Esophagus mucosa (tissue), 1 donor: ENCODE measurements at regions not wholly inside any gene's neighbourhood (a gene's known extent, or its start where the extent isn't known, plus 50 kb on each side); places are given as distances from the start of the nearest gene placed in this dataset.
A peak's percentile ranks its signal among the peaks of the same experiment; 100 is the strongest.
"Not testable (repeated sequence)": the region's sequence is repeated elsewhere in the genome, so short reads cannot be mapped to it uniquely, and the experiment has no call there.

Experiments
- ATAC-seq: fragments of 200-7000 bp; cut with Tn5 transposase; one replicate; pipeline ENCODE4 v1.9.1; 2020
- donor health status: DM: yes; HTN: yes; CAD: no.

DNA sequence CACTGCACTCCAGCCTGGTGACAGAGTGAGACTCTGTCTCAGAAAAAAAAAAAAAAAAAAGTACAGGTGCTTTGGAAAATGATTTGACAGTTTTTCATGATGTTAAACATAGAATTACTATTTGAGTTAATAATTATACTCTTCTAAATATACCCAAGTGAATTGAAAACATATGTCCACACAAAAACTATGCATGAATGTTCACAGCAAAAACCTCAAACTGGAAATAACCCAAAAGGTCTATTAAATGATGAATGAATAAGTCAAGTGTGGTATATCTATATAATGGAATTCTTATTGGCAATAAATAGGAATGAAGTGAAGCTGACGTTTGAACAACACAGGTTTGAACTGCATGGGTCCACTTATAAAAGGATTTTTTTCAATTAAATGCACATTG lies 207.2 kb upstream of the DAB2 start:
- ATAC-seq, result no peak

DNA sequence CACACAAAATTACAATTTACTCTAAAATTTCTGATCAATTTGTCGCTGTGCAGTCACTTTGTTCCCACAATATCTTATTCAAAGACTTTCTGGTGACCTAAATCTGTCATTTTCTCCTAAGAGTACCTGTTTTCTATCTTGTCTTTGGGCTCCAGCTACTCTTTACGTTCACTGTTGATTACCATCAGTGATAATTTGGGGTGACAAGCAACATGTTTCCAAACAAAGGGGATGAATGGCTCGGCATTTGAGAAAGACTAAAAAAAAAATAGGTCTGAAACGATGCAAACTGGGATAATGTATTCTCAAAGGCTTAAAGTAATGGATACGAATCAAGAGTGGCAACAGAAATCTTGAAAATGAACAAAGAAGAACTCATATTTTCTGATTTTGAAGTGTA lies 205.2 kb upstream of the DAB2 start:
- ATAC-seq, result no peak

DNA sequence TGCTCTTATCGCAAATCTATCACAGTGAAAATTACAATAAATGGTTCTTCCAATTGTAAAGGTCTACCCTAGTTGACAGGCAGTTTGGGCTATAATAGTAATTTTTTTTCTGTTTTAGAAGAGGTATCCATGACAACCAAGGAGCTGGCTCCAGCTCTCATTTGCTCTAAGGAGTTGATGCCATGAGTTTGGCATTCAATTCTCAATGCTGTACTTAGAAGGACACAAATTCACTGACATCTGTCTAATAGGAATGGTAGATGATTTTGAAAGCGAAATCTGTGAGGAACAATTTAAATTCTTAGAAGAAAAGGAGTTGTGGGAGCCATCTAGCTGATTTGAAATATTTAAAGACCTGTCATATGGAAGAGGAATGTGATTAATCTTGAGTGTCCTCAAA lies 203.6 kb upstream of the DAB2 start:
- no peak for ATAC-seq

DNA sequence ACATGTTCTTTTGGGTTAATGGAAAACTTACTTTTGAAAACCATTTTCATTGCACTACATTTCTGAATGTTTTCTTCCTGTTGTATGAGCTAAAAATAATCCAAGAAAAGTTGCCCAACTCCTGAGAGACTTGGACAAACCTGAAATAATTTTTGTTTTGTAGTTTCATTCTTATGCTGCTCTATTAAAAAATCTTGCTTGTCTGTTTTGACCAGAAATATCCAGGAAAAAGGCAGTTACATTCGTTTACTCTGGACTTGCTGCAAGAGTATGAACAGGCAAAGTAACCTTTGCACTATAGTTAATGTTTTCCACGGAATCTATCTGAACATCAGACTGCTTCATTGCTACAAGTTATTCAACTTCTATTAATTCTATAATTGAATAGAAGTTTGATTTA lies 200.1 kb upstream of the DAB2 start:
- no peak for ATAC-seq

DNA sequence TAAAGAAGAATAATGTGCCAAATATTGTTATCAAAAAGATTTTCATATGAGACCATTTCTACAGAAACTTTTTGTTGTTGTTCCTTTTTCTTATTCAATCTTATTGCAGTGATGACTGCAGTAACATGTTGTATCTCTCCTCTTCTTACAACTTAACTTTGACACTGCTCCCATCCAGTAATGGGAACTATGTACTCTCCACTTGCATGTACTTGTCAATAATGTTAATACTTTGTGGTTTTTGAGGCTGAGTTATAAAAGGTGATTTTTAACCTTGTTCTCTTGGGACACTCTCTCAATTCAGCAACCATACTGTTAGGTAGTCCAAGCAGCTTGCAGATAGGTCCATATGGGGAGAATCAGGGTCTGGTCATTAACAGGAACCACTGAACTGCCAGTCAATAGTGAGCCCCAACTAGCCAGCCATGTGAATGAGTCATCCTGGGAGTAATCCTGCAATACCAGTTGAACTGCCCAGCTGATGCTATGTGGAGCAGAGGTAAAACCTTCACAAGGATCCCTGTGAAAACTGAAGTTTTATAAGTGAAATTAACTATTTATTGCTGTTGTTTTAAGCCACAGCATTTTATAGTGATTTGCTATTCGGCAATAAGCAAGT lies 199.6 kb upstream of the DAB2 start:
- ATAC-seq, result peak; percentile 96

DNA sequence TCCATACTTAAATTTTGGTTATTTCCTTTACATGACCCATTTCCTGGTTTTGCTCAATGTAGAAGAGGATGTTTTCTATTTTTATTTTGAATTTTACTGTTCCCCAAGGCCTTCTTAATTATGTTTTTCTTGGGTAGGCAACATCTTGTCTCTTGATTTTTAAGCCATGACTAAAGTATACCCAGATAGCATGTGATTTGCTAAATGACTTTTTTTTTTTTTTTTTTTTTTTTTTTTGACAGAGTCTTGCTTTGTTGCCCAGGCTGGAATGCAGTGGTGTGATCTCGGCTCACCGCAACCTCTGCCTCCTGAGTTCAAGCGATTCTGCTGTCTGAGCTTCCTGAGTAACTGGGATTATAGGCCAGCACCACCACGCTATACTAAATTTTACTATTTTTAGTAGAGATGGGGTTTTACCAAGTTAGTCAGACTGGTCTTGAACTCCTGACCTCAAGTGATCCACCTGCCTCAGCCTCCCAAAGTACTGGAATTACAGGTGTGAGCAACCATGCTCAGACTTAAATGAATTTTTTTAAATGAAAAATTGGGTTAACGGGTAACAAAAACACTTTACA lies 198.6 kb upstream of the DAB2 start:
- peak; percentile 54 for ATAC-seq

DNA sequence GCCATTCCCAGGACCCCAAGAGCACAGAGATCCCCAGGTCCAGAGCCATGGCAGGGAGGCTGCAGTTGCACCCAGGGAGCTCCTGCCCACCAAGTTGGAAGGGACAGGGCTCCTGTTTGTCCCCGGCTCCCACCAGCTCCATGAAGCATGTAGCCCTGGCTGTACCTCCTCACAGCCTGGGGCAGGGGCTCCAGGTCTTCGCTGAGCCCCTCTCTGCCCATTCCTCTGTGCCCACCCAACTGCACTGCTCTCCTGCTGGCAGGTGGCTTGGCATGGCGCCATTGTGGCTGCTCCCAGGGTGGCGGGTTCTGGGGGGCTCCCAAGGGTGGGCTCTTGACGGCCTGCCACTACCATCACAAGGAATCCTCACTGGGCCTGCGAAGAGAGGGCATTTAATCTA lies 197.5 kb upstream of the DAB2 start:
- no peak for ATAC-seq

DNA sequence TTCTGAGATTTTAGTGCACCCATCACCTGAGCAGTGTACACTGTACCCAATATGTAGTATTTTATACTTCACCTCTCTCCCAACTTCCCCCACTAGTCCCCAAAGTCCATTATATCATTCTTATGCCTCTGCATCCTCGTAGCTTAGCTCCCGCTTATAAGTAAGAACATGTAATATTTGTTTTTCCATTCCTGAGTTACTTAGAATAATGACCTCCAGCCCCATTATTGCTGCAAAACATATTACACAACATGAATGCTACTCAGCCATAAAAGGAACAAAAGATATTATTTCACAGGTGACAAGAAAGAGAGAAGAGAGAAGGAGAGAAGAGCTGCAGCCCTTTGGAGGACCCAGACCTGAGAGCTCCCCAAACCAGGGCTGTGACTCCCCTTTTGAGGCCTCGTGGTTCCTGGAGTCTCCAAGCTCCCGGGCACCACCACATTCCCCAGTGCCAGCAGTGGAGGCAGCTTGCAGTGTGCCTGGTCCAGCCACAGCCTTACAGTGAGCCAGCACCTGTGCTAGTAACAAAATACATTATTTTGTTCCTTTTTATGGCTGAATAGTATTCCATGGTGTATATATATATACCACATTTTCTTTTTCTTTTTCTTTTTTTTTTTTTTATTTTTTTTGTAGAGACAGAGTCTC lies 194.5 kb upstream of the DAB2 start:
- no peak for ATAC-seq

DNA sequence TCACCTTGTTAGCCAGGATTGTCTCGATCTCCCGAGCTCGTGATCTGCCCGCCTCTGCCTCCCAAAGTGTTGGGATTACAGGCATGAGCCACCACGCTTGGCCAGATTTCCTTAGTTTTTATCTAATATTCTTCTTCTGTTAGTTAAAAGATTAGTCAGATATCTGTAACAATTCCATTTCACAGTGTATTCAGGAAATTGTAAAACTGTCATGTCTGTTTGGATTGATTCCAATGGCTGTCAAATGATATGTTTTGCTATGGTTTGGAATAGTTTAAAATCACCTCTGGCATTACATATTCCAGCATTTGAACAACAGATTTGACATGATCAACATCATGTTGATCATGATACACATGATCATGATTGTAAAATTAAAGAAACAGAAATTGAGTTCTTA lies 193.6 kb upstream of the DAB2 start:
- ATAC-seq, result no peak

DNA sequence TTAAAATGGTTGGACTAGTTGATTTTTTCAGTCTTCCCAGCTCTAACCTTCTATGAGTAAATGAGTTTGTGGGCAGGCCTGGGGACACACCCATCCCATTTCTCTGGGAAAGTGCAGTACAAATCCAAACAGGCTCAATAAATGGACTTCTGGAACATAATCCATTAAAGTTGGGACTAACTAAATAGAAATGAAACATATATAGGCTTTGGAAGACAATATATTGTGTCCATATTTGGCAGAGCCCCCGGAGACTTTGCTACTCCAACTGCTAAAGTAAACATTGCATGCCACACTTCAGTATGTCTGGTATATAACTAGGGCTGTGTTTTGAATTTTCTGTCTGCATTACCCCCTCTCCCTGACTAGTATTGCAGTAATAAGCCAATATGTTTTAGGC lies 191.4 kb upstream of the DAB2 start:
- no peak for ATAC-seq

DNA sequence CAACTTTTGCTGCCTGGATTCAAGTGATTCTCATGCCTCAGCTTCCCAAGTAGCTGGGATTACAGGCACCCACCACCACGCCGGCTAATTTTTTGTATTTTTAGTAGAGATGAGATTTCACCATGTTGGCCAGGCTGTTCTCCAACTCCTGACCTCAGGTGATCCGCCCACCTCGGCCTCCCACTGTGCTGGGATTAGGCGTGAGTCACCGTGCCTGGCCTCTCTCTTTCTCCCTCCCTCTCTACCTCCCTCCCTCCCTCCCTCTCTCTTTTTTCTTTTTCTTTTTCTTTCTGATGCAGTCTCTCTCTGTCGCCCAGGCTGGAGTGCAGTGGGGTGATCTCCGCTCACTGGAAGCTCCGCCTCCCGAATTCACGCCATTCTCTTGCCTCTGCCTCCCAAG lies 186.3 kb upstream of the DAB2 start:
- ATAC-seq, result not testable (repeated sequence)

DNA sequence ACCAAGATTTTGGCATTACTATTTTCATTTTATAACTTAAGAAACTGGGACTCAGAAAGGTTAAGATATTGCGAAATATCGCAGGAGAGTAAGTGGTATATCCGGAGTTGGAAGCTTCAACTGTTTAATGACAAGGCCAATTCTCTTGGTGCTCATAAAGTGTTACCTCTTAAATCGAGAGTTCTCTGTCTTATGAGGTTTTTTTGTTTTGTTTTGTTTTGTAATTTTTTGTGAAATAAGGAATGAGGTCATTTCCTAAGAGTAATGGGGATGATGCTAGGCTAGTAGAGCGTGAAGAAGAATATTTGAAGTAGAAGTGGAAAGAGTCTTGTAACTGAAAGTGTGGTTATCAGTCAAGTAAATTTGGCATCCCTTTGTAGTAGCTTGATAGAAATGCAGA lies 183.2 kb upstream of the DAB2 start:
- ATAC-seq, result no peak

DNA sequence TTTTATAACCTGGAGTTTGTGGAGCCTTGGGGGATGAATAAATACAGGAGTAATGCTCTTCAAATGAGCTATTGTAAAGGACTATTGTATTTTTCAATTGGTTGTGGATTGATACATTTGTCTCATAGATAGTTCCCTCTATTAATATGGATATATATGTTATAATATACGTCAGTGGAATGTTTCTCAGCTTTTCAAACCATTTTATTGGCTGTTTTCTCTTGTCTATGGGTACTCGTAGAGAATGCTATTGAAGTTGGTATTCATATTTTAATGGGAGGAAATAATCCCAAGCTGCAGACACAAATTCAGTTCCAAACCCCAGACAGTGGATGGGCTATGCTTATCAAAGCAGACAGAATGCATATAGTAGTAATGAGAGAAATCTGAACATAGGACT lies 181.8 kb upstream of the DAB2 start:
- no peak for ATAC-seq

DNA sequence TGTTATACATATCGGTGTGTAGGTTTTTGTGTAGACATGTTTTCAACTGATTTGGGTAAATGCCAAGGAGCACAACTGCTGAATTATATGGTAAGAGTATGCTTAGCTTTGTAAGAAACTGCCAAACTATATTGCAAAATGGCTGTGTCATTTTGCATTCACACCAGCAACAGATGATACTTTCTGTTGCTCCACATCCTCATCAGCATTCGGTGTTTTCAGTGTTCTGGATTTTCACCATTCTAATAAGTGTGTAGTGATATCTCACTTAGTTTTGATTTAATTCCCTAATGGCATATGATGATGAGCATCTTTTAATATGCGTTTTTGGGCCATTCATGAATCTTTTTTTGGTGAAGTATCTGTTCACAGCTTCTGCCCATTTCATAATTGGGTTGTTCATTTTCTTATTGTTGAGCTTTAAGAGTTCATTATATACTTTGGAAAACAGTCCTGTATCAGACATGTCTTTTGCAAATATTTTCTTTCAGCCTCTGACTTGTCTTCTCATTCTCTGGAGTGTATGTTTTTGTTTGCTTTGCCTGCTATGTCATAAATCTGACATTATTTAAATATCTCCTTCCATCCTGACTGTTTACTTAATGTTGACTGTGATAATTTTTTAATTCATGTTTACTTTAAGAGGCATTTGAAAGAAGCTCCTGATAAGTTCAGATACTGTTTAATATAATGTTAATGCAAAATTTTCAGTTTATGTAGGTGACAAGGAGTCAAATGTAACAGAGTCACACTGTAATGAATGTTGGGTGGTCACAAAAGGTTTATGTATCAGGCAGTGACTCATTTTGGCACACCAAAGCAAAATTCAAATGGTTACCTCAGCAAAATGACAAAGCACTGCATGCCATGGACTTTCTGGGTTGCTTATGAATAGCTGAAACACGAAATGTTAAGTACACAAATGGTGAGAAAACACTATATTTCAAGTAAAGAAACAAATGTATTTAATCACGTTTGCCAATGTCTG lies 181.1 kb upstream of the DAB2 start:
- no peak for ATAC-seq

DNA sequence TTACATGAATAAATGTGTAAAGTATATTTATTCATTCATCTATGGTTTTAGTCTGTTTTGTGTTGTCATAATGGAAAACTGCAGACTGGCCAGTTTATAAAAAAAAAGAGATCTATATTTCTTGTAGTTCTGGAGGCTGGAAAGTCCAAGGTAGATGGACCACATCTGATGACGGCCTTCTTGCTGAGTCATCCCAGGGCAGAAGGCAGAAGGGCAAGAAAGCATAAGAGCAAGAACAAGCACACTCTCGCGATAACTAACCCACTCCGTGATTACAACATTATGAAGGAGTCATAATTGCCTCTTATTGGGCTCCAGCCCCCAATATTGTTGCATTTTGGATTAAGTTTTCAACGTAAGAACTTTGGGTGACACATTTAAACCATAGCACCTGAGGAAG lies 180.4 kb upstream of the DAB2 start:
- no peak for ATAC-seq

DNA sequence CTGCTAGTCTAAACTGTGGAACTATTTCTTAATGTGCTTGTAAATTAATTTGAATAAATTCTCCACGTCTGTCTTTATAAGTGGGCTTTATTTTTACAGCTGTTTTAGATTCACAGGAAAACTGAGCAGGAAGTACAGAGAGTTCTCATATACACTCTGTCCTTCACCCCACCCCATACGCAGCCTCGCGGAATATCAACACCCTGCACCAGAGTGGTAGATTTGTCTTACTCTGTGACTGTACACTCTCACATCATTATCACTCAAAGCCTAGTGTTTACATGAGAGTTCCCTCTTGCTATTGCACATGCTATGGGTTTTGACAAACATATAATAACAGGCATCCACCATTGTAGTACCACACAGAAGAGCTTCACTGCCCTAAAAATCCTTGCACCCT lies 179.7 kb upstream of the DAB2 start:
- ATAC-seq, result no peak

DNA sequence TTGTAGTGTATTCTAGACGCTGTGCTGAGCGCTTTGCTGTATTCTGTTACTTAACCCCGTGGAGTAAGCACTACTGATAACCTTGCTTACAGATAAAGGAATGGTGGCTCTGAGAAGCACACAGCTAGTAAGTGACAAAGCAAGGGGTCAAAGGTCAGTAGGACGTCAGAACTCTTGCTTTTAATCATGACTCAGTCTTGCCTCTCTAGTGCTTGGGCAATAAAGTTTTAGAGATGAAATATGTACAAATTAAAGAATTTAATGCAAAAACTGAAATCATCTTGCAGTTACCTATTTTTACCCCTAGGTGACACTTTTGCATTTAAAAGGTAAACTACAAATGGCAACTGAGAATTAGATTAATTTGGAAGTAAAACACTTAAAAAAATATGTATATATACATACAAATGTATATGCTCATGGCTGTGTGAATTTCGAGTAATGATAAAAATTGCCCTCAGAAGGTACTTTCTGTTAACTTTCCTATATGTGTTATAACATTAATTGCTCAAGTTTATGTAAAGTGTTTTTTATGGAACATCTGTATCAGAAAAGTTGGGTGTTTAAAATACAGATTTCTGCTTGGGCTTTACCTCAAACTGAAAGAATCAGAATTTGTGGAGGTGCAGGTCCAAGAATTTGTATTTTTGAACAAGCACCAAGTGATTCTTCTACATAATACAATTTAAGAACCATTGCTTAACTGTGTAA lies 175.1 kb upstream of the DAB2 start:
- ATAC-seq, result peak; percentile 25

DNA sequence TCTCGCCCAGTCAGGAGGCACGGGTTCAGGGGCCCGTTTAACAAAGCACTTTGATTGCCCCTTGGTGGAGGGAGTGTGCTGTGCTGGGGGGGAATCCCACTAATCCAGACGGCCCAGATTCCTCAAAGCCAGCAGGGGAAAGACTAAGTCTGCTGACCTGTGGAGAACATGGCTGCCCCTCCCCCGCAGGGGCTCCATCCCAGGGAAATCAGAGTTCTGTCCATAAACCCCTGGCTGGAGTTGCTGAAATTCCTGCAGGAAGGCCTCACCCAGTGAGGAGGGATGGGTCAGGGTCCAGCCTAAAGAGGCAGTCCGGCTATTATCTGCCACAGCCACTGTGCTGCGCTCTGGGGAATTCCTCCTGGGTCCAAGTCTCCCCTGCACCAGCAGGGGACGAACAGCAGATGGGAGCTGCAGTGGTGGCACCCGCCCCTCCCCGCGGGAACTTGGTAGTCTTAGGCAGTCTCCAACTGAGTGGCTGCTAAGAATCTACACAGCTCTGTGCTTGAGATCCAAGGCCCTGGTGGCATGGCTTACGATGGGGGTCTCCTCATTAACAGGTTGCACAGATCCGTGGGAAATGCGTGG lies 174.0 kb upstream of the DAB2 start:
- no peak for ATAC-seq

DNA sequence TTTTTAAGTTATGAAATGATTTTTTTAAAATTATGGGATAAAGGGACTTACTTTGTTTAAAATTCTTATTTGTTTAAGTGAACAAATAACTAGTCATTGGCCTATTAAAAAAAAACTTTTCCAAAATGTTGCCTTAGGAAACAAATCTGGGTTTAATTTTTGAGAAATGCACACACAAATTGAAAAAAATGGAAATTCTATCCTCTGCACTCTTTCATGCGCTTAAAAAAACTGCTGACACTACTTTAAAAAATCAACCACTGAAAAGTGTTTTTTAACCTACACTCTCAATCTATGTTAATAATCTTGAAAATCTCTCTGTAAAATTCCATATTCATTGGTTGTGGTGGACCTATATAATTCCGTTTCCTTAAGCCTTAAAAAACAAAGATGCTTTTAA lies 163.4 kb upstream of the DAB2 start:
- ATAC-seq, result no peak

DNA sequence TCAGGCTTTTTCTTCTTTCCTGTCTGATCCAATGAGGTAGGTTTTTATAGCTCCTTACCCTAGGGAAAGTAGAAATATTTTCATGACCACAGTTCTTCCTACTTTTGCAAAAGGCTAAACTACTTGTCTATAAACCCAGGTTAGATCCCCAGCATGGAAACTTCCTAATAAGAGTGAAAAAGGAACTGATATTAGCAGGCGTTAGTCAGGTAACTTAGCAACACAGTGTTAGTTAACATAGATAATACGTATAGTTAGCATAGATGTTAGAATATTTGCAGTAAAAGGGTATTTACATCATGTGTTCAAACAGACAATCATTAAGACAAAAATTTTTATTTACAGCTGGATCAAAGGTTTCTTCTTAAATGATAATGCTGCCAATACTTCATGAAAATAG lies 162.9 kb upstream of the DAB2 start:
- ATAC-seq, result no peak

DNA sequence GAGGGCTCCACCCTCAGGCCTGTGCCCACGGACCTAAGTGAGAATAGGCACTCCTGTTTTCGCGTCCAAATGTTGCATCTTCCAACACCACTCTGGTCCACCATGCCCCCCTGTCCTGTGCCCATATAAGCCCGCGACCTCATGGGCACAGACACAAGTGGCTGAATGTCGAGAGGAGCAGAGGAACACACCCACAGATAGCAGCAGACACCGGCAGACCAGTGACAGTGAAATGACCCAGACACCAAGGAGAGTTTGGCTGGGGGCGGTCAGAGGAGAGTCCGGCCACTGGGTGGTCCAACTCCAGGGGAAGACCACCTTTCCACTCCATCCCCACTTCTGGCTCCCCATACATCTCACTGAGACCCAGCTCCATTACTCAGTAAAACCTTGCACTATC lies 161.4 kb upstream of the DAB2 start:
- no peak for ATAC-seq

DNA sequence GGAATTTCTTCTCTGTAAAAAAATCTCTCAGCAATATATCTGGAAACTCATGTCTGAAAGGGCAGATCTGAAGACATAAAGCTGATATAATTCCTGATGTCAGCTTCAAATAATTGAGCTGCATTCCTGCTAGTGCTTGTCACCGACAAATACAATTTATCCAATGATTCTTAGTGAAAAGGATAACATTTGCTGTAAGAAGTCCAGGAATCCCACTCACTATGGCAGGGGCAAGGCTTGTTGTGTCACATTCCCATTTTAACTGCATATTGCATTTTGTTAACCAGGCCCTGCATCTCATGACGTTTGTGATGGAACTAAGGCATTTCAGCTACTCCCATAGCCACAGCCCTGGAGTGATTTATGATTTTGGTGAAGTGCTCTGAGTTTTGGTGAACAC lies 160.1 kb upstream of the DAB2 start:
- no peak for ATAC-seq
